MCF 10A (cell line): ENCODE measurements at regions not wholly inside any gene's neighbourhood (a gene's known extent, or its start where the extent isn't known, plus 50 kb on each side); places are given as distances from the start of the nearest gene placed in this dataset.

Experiments used
- BruUV-seq: library from RNA; stranded (reverse); fragments of 400-500 nt; replicated peaks from 2 replicates; lab custom pipeline; 2021; lab: Mats Ljungman, UMichigan
- CTCF ChIA-PET: fragments of 300-600 bp; sonication (Branson Sonifier 250); formaldehyde crosslinking; extraction: SDS; loops from one replicate; lab custom pipeline; 2021; ENCODE audit warnings: antibody characterized with exemption, inconsistent platforms; lab: Yijun Ruan, JAX
- POLR2A ChIA-PET: fragments of 300-600, 350-650 bp; sonication (Branson Sonifier 250); formaldehyde crosslinking; extraction: SDS; loops from one replicate; lab custom pipeline; 2020; ENCODE audit warnings: antibody characterized with exemption, inconsistent platforms; lab: Yijun Ruan, JAX
- DNase-seq: peaks from one replicate; pipeline ENCODE4 v3.0.0-alpha.2; 2018; ENCODE audit not compliant: unreplicated experiment
- H3K27ac Mint-ChIP-seq: one replicate; pipeline ENCODE4 v1.8.0; 2022; ENCODE audit warnings: mild to moderate bottlenecking, low read depth, mixed read lengths; ENCODE audit not compliant: unreplicated experiment
- H3K27me3 Mint-ChIP-seq: one replicate; pipeline ENCODE4 v1.8.0; 2022; ENCODE audit warnings: mixed read lengths; ENCODE audit not compliant: insufficient read depth, unreplicated experiment
- H3K36me3 Mint-ChIP-seq: one replicate; pipeline ENCODE4 v1.8.0; 2022; ENCODE audit warnings: mild to moderate bottlenecking, moderate library complexity, mixed read lengths; ENCODE audit not compliant: insufficient read depth, unreplicated experiment
- H3K4me1 Mint-ChIP-seq: one replicate; pipeline ENCODE4 v1.8.0; 2022; ENCODE audit warnings: mixed read lengths; ENCODE audit not compliant: insufficient read depth, unreplicated experiment
- H3K4me3 Mint-ChIP-seq: one replicate; pipeline ENCODE4 v1.8.0; 2022; ENCODE audit warnings: mild to moderate bottlenecking, moderate library complexity, mixed read lengths; ENCODE audit not compliant: unreplicated experiment
- H3K9me3 Mint-ChIP-seq: one replicate; pipeline ENCODE4 v1.8.0; 2022; ENCODE audit warnings: mixed read lengths; ENCODE audit not compliant: unreplicated experiment
- CTCF ChIP-seq: fragments of 200-600 bp; IDR thresholded peaks from one replicate; pipeline ENCODE4 v1.8.0; 2022; ENCODE audit warnings: antibody characterized with exemption, mild to moderate bottlenecking; ENCODE audit not compliant: unreplicated experiment
- intact Hi-C: fragments of 100-400 bp; cut with micrococcal nuclease; formaldehyde crosslinking; loops from 2 replicates; pipeline ENCODE4 v1.14.1; 2022

GRCh38 chr7:155381852-155382801 lies 75.8 kb upstream of the EN2 start:
- no peaks in the 10 kb centered on the region for H3K9me3 Mint-ChIP-seq
- no peak overlapping the region for H3K4me3 Mint-ChIP-seq
- CTCF ChIA-PET: interaction anchor here (1.2 to 1.6 kb wide), 2 partner anchors 53 to 385 kb away, joined by 4 to 5 read pairs; no protein-coding TSS in a partner anchor
- no peak for TF ChIP-seq CTCF
- H3K27ac Mint-ChIP-seq: no peak overlapping the region
- POLR2A ChIA-PET: interaction anchor here (0.6 kb wide), 1 partner anchor 491 kb away, joined by 3 read pairs; no protein-coding TSS in a partner anchor
- no peaks in the 10 kb centered on the region for H3K36me3 Mint-ChIP-seq
- H3K4me1 Mint-ChIP-seq: peaks cover 8% of the 10 kb centered on the region
- no TSS peak for BruUV-seq
- intact Hi-C loops: loop anchor here (10.0 kb wide), 2 partner anchors 123 to 213 kb away; no protein-coding TSS in a partner anchor
- peaks cover 83% of the 10 kb centered on the region for H3K27me3 Mint-ChIP-seq
- DNase-seq: no peak

GRCh38 chr7:155382802-155383171 lies 75.1 kb upstream of the EN2 start:
- Mint-ChIP-seq H3K27me3 (peaks cover 81% of the 10 kb centered on the region), H3K27ac (no peak overlapping the region), H3K4me3 (no peak overlapping the region), H3K9me3 (no peaks in the 10 kb centered on the region), H3K4me1 (peaks cover 8% of the 10 kb centered on the region), H3K36me3 (no peaks in the 10 kb centered on the region)
- TF ChIP-seq CTCF: no peak
- ChIA-PET POLR2A (no interaction called here), CTCF (interaction anchor here (1.0 to 1.6 kb wide), 3 partner anchors 32 to 384 kb away, joined by 3 to 5 read pairs (median 5); partner anchors contain the start of gene RBM33)
- DNase-seq: no peak
- no TSS peak for BruUV-seq
- intact Hi-C loops: loop anchor here (10.0 kb wide), 2 partner anchors 122 to 212 kb away; no protein-coding TSS in a partner anchor

- no peaks in the 10 kb centered on the region for H3K36me3 Mint-ChIP-seq
- BruUV-seq: no TSS peak
- no peak for DNase-seq
- no peak overlapping the region for H3K4me3 Mint-ChIP-seq
- H3K4me1 Mint-ChIP-seq: peaks cover 8% of the 10 kb centered on the region
- ChIA-PET POLR2A (no interaction called here), CTCF (interaction anchor here (0.6 to 1.6 kb wide), 4 partner anchors 30 to 383 kb away, joined by 3 to 5 read pairs (median 4); partner anchors contain the start of gene RBM33)
- no peaks in the 10 kb centered on the region for H3K9me3 Mint-ChIP-seq
- intact Hi-C loops: loop anchor here (10.0 kb wide), 2 partner anchors 121 to 211 kb away; no protein-coding TSS in a partner anchor
- H3K27me3 Mint-ChIP-seq: peaks cover 77% of the 10 kb centered on the region
- H3K27ac Mint-ChIP-seq: no peak overlapping the region
- TF ChIP-seq CTCF: no peak
Observed at GRCh38 chr7:155383756-155384491, 74.0 kb upstream of the EN2 start.
